Nephron (organoid): ENCODE measurements at regions not wholly inside any gene's neighbourhood (a gene's known extent, or its start where the extent isn't known, plus 50 kb on each side); places are given as distances from the start of the nearest gene placed in this dataset.
A peak's percentile ranks its signal among the peaks of the same experiment; 100 is the strongest.

Source experiments
- H3K27ac Mint-ChIP-seq, 3 experiments: 2 replicates each; pipeline ENCODE4 v1.8.0; 2020; ENCODE audit warnings: mixed read lengths in 3 of 3, mild to moderate bottlenecking in 2 of 3, moderate library complexity in 1 of 3
- H3K27me3 Mint-ChIP-seq: 2 replicates; pipeline ENCODE4 v1.8.0; 2021; ENCODE audit warnings: low read depth, mild to moderate bottlenecking, moderate library complexity, mixed read lengths
- H3K36me3 Mint-ChIP-seq: 2 replicates; pipeline ENCODE4 v1.8.0; 2020; ENCODE audit warnings: low read depth, mixed read lengths
- H3K4me1 Mint-ChIP-seq: 2 replicates; pipeline ENCODE4 v1.8.0; 2020; ENCODE audit warnings: mixed read lengths
- H3K4me3 Mint-ChIP-seq, 3 experiments: 2 replicates each; pipeline ENCODE4 v1.8.0; 2020; ENCODE audit warnings: mild to moderate bottlenecking in 3 of 3, mixed read lengths in 3 of 3, moderate library complexity in 2 of 3
- H3K9me3 Mint-ChIP-seq: 2 replicates; pipeline ENCODE4 v1.8.0; 2020; ENCODE audit warnings: mixed read lengths
- TF ChIP-seq, protein P1 (sequence below), 3 experiments: fragments of 200-600 bp; sonication (generic); IDR thresholded peaks; one replicate each; pipeline ENCODE4 v1.5.0; 2021; ENCODE audit warnings: antibody characterized with exemption in 3 of 3; ENCODE audit not compliant: unreplicated experiment in 3 of 3

DNA sequence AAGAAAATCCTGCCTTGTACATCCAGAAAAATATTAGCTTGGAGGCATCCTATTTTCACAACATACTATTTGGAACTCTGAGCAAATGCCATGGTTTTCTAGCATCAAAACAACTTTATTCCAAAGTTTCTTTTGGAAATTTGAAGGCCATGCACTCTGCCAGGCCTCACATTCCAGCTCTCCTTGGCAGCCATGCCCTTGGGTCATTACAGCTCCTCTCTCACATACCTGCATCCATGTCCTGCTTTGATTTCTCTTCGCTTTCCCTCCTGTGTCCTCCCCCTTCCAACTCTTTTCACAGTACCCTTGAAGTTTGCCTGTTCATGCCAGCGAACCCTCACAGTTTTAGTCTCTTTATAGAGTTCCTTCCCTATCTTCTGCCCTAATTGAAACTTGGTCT is 70.9 kb upstream of the TPRG1 start:
- H3K27ac Mint-ChIP-seq: no peak overlapping the region
- TF ChIP-seq, protein P1, sequence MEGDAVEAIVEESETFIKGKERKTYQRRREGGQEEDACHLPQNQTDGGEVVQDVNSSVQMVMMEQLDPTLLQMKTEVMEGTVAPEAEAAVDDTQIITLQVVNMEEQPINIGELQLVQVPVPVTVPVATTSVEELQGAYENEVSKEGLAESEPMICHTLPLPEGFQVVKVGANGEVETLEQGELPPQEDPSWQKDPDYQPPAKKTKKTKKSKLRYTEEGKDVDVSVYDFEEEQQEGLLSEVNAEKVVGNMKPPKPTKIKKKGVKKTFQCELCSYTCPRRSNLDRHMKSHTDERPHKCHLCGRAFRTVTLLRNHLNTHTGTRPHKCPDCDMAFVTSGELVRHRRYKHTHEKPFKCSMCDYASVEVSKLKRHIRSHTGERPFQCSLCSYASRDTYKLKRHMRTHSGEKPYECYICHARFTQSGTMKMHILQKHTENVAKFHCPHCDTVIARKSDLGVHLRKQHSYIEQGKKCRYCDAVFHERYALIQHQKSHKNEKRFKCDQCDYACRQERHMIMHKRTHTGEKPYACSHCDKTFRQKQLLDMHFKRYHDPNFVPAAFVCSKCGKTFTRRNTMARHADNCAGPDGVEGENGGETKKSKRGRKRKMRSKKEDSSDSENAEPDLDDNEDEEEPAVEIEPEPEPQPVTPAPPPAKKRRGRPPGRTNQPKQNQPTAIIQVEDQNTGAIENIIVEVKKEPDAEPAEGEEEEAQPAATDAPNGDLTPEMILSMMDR (IDR thresholded peaks at IDR 0.05; ENCODE audit: unreplicated experiment in 3 of 3): no peak
- H3K36me3 Mint-ChIP-seq: no peaks in the 10 kb centered on the region
- peaks cover 26% of the 10 kb centered on the region for H3K4me1 Mint-ChIP-seq
- no peak overlapping the region for H3K4me3 Mint-ChIP-seq
- H3K9me3 Mint-ChIP-seq: no peaks in the 10 kb centered on the region
- H3K27me3 Mint-ChIP-seq: peaks cover 9% of the 10 kb centered on the region

DNA sequence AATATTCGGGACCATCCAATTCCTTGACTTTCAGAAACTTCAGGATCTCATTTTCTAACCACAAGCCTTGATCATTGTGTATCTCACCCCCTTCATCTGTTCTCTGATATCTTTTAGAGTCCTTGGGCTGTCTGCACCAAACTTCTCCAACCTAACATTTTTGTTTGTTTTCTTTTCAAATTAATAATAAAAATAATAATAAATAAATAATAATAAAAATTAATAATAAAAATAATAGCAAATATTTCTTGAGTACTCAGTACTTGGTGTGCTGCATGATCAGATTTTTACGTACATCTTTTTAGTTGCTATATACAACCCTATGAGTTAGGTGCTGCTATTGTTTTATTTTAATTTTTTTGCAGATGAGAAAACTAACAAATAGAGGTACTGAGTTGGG is 70.2 kb upstream of the TPRG1 start:
- no peaks in the 10 kb centered on the region for H3K9me3 Mint-ChIP-seq
- peaks cover 26% of the 10 kb centered on the region for H3K4me1 Mint-ChIP-seq
- peaks cover 9% of the 10 kb centered on the region for H3K27me3 Mint-ChIP-seq
- H3K36me3 Mint-ChIP-seq: no peaks in the 10 kb centered on the region
- no peak overlapping the region for H3K4me3 Mint-ChIP-seq
- H3K27ac Mint-ChIP-seq: no peak overlapping the region
- TF ChIP-seq, protein P1 (IDR thresholded peaks at IDR 0.05; ENCODE audit: unreplicated experiment in 3 of 3): no peak

DNA sequence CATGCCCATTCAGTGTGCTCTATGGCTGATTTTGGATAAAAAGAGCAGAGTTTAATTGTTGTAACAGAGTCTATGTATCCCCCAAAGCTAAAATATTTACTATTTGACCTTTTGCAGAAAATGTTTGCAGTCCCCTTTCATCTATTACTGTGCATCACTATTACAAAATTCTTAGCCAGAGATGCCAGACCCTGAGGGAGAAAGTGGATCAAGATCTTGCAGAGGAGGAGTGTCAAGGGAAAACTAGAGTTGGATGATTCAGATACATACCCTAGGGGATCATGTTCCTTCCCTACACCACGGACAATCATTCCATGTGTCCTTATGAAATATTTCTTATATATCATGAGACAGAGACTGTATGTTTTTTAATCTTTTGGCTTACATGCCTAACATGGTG is 68.6 kb upstream of the TPRG1 start:
- peaks cover 21% of the 10 kb centered on the region for H3K4me1 Mint-ChIP-seq
- no peak overlapping the region for H3K27ac Mint-ChIP-seq
- H3K27me3 Mint-ChIP-seq: peaks cover 5% of the 10 kb centered on the region
- H3K36me3 Mint-ChIP-seq: no peaks in the 10 kb centered on the region
- H3K4me3 Mint-ChIP-seq: no peak overlapping the region
- no peaks in the 10 kb centered on the region for H3K9me3 Mint-ChIP-seq
- TF ChIP-seq, protein P1 (IDR thresholded peaks at IDR 0.05; ENCODE audit: unreplicated experiment in 3 of 3): no peak

DNA sequence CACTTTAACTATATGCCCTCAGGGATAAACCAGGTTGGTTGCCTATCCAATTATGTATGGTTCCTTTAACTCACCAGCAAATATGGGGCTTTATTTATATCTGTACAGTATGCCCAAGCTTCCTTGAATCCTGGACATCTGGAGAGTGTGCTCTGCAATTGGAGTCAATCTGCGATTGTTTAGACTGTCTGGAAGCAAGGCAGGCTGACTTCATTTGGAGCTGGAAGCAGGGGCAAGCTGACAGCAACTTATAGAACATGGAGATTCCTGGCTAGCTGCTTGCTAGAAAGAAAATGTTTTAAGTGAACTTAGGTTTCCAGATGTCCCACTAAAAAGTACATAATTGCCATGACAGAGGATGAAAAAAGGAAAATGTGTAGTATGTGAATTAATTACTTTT is 63.7 kb upstream of the TPRG1 start:
- peaks cover 4% of the 10 kb centered on the region for H3K27me3 Mint-ChIP-seq
- no peaks in the 10 kb centered on the region for H3K4me1 Mint-ChIP-seq
- peak overlapping the region in 2 of 3 experiments; percentile 10 to 50 for H3K27ac Mint-ChIP-seq
- H3K36me3 Mint-ChIP-seq: no peaks in the 10 kb centered on the region
- H3K9me3 Mint-ChIP-seq: peaks cover 4% of the 10 kb centered on the region
- no peak overlapping the region for H3K4me3 Mint-ChIP-seq
- TF ChIP-seq, protein P1 (IDR thresholded peaks at IDR 0.05; ENCODE audit: unreplicated experiment in 3 of 3): no peak

DNA sequence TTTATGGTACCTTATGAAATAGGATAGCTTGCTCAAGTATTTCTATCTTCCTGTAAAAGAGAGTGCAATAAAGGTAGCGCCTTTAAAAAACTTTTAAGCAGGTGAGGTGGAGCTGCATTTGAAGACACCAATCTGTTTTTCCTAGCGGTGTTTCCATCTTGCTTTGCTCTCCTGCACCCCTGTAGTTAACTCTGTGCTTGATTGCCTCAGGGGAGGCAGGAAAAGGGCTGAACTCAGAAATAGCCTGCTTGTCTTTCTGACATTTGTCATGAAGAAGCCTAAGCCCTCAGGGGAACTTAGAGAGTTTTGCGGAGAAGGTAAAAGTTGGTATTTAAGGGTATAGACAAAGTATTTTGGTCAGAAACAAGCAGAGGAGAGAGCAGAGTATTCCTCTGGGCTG is 63.0 kb upstream of the TPRG1 start:
- Mint-ChIP-seq H3K4me1 (no peaks in the 10 kb centered on the region), H3K4me3 (no peak overlapping the region), H3K27ac (no peak overlapping the region), H3K9me3 (peaks cover 4% of the 10 kb centered on the region), H3K27me3 (peaks cover 4% of the 10 kb centered on the region), H3K36me3 (no peaks in the 10 kb centered on the region)
- TF ChIP-seq, protein P1 (IDR thresholded peaks at IDR 0.05; ENCODE audit: unreplicated experiment in 3 of 3): no peak

DNA sequence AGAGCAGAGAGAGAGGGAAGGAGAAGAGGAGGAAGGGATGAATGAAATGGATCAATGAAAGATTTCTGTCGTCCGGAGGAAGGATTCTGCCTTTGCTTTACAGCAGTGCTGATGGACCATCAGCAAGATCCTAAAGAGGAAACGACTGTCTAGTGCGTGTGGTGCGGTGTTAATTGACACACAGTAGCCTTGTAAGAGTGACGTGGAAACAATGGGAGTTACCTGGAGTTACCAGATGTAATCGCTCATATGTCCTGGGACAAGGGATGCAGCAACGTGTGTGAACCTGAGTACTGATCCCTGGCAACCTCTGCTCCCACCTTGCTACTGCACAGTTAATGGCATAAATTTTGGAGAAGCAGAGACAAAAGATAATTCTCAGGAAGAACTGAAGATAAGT is 62.6 kb upstream of the TPRG1 start:
- no peaks in the 10 kb centered on the region for H3K4me1 Mint-ChIP-seq
- TF ChIP-seq, protein P1 (IDR thresholded peaks at IDR 0.05; ENCODE audit: unreplicated experiment in 3 of 3): no peak
- H3K27ac Mint-ChIP-seq: no peak overlapping the region
- no peak overlapping the region for H3K4me3 Mint-ChIP-seq
- no peaks in the 10 kb centered on the region for H3K36me3 Mint-ChIP-seq
- H3K9me3 Mint-ChIP-seq: peaks cover 4% of the 10 kb centered on the region
- peaks cover 4% of the 10 kb centered on the region for H3K27me3 Mint-ChIP-seq
